ENCODE measurements at regions not wholly inside any gene's neighbourhood (a gene's known extent, or its start where the extent isn't known, plus 50 kb on each side); places are given as distances from the start of the nearest gene placed in this dataset.

GRCh38 chr20:10733122-10733521 is 59.3 kb upstream of the JAG1 start:
- TF ChIP-seq CTCF (IDR thresholded peaks at IDR 0.05; ENCODE audit: insufficient read depth, low read depth, low read length) (no peak), EZH2 (IDR thresholded peaks at IDR 0.05; ENCODE audit: insufficient read depth, low read length) (no peak)
